AG04450 (cell line): ENCODE measurements at regions not wholly inside any gene's neighbourhood (a gene's known extent, or its start where the extent isn't known, plus 50 kb on each side); places are given as distances from the start of the nearest gene placed in this dataset.
"Not testable (repeated sequence)": the region's sequence is repeated elsewhere in the genome, so short reads cannot be mapped to it uniquely, and the experiment has no call there.

ENCODE experiments used
- CTCF ChIA-PET: fragments of 300-600, 350-600 bp; formaldehyde crosslinking; extraction: SDS; loops from one replicate; lab custom pipeline; 2022; ENCODE audit warnings: antibody characterized with exemption, inconsistent platforms; lab: Charles Lee
- POLR2A ChIA-PET: fragments of 350-600 bp; formaldehyde crosslinking; extraction: SDS; loops from one replicate; lab custom pipeline; 2021; ENCODE audit warnings: antibody characterized with exemption, inconsistent platforms; lab: Yijun Ruan, JAX
- DNase-seq: peaks from one replicate; pipeline ENCODE4 v3.0.0-alpha.2; 2011; ENCODE audit warnings: low read depth, low spot score
- H3K27ac ChIP-seq: one replicate; pipeline ENCODE4 v1.5.1; 2012; ENCODE audit warnings: low read depth, low read length, control low read depth
- H3K27me3 ChIP-seq: one replicate; pipeline ENCODE4 v1.6.0; 2012; ENCODE audit warnings: low read length; ENCODE audit not compliant: control insufficient read depth, insufficient read depth
- H3K4me3 ChIP-seq: 2 replicates; pipeline ENCODE4 v1.5.1; 2011; ENCODE audit warnings: mild to moderate bottlenecking, low read depth, low read length, control low read depth
- H3K9me3 ChIP-seq: 2 replicates; pipeline ENCODE4 v1.5.1; 2012; ENCODE audit warnings: low read length; ENCODE audit not compliant: control insufficient read depth, insufficient read depth
- TF ChIP-seq, protein P1 (sequence below): IDR thresholded peaks from 2 replicates; pipeline ENCODE4 v1.5.1; 2011; ENCODE audit warnings: low read depth, low read length, control low read depth, inconsistent platforms

DNA sequence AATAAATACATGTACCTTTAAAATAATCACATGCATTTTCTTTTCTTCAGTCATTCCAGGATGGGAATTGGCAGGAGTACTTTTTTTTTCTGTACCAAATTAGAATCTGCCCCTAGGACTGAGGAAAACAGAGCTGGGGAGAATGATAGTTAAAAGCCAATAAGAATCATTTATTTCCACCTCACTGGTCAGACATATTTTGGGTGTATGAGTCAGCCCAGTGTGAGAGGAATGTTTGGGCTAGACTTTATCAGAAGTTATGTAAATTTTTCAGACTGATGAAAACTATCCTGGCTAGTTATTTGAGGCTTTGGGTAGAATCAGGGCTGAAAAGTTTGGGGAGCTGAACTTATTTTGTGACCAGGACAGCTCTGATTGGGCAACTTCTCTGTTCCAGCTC is 303.1 kb upstream of the NPSR1 start:
- Histone ChIP-seq H3K4me3 (no peak overlapping the region), H3K9me3 (no peaks in the 10 kb centered on the region), H3K27me3 (no peaks in the 10 kb centered on the region), H3K27ac (no peak overlapping the region)
- POLR2A ChIA-PET: no interaction called here
- CTCF ChIA-PET: no interaction called here
- DNase-seq: no peak
- TF ChIP-seq, protein P1, sequence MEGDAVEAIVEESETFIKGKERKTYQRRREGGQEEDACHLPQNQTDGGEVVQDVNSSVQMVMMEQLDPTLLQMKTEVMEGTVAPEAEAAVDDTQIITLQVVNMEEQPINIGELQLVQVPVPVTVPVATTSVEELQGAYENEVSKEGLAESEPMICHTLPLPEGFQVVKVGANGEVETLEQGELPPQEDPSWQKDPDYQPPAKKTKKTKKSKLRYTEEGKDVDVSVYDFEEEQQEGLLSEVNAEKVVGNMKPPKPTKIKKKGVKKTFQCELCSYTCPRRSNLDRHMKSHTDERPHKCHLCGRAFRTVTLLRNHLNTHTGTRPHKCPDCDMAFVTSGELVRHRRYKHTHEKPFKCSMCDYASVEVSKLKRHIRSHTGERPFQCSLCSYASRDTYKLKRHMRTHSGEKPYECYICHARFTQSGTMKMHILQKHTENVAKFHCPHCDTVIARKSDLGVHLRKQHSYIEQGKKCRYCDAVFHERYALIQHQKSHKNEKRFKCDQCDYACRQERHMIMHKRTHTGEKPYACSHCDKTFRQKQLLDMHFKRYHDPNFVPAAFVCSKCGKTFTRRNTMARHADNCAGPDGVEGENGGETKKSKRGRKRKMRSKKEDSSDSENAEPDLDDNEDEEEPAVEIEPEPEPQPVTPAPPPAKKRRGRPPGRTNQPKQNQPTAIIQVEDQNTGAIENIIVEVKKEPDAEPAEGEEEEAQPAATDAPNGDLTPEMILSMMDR: no peak

- TF ChIP-seq, protein P1: no peak
- no peaks in the 10 kb centered on the region for H3K27me3 ChIP-seq
- no peaks in the 10 kb centered on the region for H3K9me3 ChIP-seq
- ChIA-PET CTCF (no interaction called here), POLR2A (no interaction called here)
- H3K27ac ChIP-seq: no peak overlapping the region
- no peak overlapping the region for H3K4me3 ChIP-seq
- no peak for DNase-seq
These were observed 300.9 kb upstream of the NPSR1 start for GRCh38 chr7:34357068-34357467.

- ChIA-PET CTCF (no interaction called here), POLR2A (no interaction called here)
- Histone ChIP-seq H3K4me3 (no peak overlapping the region), H3K27ac (no peak overlapping the region), H3K9me3 (no peaks in the 10 kb centered on the region), H3K27me3 (no peaks in the 10 kb centered on the region)
- TF ChIP-seq, protein P1: no peak
- no peak for DNase-seq
These were observed 300.1 kb upstream of the NPSR1 start for GRCh38 chr7:34357946-34358345.

DNA sequence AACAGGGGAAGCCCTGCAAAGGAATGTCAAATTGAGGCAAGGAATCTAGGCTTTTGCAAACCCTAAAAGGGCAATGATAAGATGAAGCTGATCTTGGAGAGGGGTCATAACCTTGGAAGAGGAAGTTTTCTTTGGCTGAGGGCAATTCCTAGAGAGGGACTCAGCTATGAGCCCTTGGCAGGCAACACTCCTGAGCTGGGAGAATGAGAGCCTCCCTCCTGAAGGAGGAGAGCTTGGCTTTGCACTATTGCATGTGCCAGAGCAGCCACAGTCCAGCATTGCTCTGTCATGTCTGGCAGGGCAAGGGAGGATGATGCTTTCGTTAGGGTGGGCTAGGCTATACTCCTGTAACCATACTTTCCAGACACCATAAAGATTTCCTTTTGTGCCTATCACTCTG is 299.4 kb upstream of the NPSR1 start:
- CTCF ChIA-PET, POLR2A ChIA-PET, DNase-seq, H3K9me3 ChIP-seq, H3K27me3 ChIP-seq, H3K4me3 ChIP-seq, H3K27ac ChIP-seq: not testable (repeated sequence)

DNA sequence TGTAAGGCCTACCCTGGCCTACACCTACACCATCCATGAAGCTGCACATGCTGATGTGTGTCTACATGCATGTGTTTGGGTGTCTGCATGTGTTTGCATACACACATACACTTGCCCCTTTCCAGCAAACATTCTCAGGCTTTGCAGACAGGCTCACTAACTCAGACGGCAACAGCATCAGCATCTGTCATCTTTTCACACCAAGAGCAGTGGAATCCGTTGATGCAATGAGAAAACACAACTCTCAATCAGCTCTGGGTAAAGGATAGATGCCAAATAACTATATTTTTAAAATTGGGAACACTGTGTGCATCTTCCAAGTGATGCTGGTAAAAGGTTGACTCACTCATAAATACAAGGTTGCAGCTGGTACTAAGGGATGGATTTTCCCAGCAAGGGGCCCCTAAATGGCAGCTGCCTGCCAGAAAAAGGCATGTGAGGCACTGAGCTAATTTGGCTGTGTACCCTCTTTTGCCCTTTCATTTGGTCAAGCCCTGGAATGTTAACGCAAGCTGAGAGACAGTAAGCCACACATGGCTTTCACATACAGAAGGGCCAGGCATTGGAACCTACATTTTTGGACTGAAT is 296.3 kb upstream of the NPSR1 start:
- Histone ChIP-seq H3K27me3 (no peaks in the 10 kb centered on the region), H3K9me3 (no peaks in the 10 kb centered on the region), H3K27ac (no peak overlapping the region), H3K4me3 (no peak overlapping the region)
- no peak for DNase-seq
- CTCF ChIA-PET: no interaction called here
- TF ChIP-seq, protein P1: no peak
- POLR2A ChIA-PET: no interaction called here
